HepG2 (cell line): ENCODE measurements at regions not wholly inside any gene's neighbourhood (a gene's known extent, or its start where the extent isn't known, plus 50 kb on each side); places are given as distances from the start of the nearest gene placed in this dataset.

Source experiments
- BCL3 ChIP-seq: sonication (generic); formaldehyde crosslinking; IDR thresholded peaks from 2 replicates; pipeline ENCODE4 v1.5.1; 2020; ENCODE audit warnings: mild to moderate bottlenecking, missing genetic modification reagents, moderate library complexity
- HNF1A ChIP-seq, 2 experiments: sonication (generic) in 1 of 2; formaldehyde crosslinking in 1 of 2; IDR thresholded peaks; 2 replicates each; pipeline versions ENCODE4 v1.4.0 to v1.6.1; 2016 to 2020; ENCODE audit warnings: borderline replicate concordance in 1 of 2, low read depth in 1 of 2, mild to moderate bottlenecking in 1 of 2, missing genetic modification reagents in 1 of 2
- IRF1 ChIP-seq: sonication (generic); formaldehyde crosslinking; IDR thresholded peaks from 2 replicates; pipeline ENCODE4 v1.4.0; 2020; ENCODE audit warnings: low read depth, mild to moderate bottlenecking, missing genetic modification reagents
- MIER3 ChIP-seq: IDR thresholded peaks from 2 replicates; pipeline ENCODE4 v1.6.1; 2016; ENCODE audit warnings: missing compliant biosample characterization, borderline replicate concordance
- ZNF101 ChIP-seq: sonication (generic); formaldehyde crosslinking; IDR thresholded peaks from 2 replicates; pipeline ENCODE4 v1.4.0; 2020; ENCODE audit warnings: mild to moderate bottlenecking, low read depth, missing genetic modification reagents, borderline replicate concordance
- ZNF468 ChIP-seq: sonication (generic); formaldehyde crosslinking; IDR thresholded peaks from 2 replicates; pipeline ENCODE4 v1.8.0; 2022; ENCODE audit warnings: mild to moderate bottlenecking, moderate library complexity, missing genetic modification reagents
- ZNF674 ChIP-seq: sonication (generic); formaldehyde crosslinking; IDR thresholded peaks from 2 replicates; pipeline ENCODE4 v1.5.0; 2020; ENCODE audit warnings: low read depth, mild to moderate bottlenecking, missing genetic modification reagents
- ZNF687 ChIP-seq: sonication (generic); formaldehyde crosslinking; IDR thresholded peaks from 2 replicates; pipeline ENCODE4 v1.5.1; 2020; ENCODE audit warnings: mild to moderate bottlenecking, missing genetic modification reagents, moderate library complexity

GRCh38 chr1:91584878-91585277 is 84.2 kb downstream of the CDC7 start (continued):
- no peak for TF ChIP-seq ZNF101 (CRISPR knock-in tag)
- TF ChIP-seq MIER3 (CRISPR knock-in tag), result no peak
- no peak for TF ChIP-seq IRF1 (CRISPR knock-in tag)
- no peak for TF ChIP-seq BCL3 (CRISPR knock-in tag)
- no peak for TF ChIP-seq HNF1A (IDR thresholded peaks at IDR 0.05; ENCODE audit: low read depth)
- no peak for TF ChIP-seq HNF1A (CRISPR knock-in tag; IDR thresholded peaks at IDR 0.05; ENCODE audit: borderline replicate concordance)
- TF ChIP-seq ZNF687 (CRISPR knock-in tag), result no peak
- no peak for TF ChIP-seq ZNF468 (CRISPR knock-in tag)
- TF ChIP-seq ZNF674 (CRISPR knock-in tag), result no peak
- TF ChIP-seq, all 625 proteins: peak for 0
